SK-MEL-5 (cell line): ENCODE measurements at regions not wholly inside any gene's neighbourhood (a gene's known extent, or its start where the extent isn't known, plus 50 kb on each side); places are given as distances from the start of the nearest gene placed in this dataset.

Experiments used
- DNase-seq: peaks from one replicate; pipeline ENCODE4 v3.0.0-alpha.2; 2016; ENCODE audit warnings: low read depth, low spot score
- in situ Hi-C: cut with HindIII; loops from 2 replicates; pipeline ENCODE4 v1.10.0; 2016; ENCODE audit warnings: low sequenced_read_pairs, high pct_unique_total_duplicates, low pct_unique_long_range_greater_than_20kb

DNA sequence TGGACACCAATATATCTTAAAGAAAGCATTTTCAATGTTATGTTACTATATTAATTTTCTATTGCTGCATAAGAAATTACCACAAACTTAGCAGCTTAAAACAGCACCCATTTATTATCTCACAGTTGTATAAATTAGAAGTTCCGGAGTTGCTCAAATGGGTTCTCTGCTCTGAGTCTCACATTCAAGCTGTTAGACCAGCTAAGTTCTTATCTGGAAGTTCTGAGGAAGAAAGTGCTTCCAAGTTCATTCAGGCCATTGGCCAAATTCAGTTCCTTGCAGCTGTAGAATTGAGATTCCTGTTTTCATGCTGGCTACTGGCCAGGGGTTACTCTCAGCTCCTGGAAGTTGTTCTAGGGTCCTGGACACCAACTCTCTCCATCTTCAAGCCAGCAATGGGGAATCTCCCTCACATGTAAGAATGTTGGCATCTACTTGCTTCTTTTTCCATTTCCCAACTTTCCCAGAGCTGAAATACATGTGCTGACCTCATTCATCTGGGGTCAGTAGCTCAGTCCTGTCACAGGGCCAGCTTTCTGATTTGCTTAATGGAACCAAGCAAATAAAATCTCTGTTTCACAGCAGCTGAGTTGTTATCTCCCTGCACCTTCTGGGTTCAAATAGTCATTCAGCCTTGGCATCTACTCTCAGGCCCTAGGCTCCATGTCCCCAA, 99.6 kb upstream of the INTU start:
- no peak for DNase-seq
- in situ Hi-C loops, result no loop called here

DNA sequence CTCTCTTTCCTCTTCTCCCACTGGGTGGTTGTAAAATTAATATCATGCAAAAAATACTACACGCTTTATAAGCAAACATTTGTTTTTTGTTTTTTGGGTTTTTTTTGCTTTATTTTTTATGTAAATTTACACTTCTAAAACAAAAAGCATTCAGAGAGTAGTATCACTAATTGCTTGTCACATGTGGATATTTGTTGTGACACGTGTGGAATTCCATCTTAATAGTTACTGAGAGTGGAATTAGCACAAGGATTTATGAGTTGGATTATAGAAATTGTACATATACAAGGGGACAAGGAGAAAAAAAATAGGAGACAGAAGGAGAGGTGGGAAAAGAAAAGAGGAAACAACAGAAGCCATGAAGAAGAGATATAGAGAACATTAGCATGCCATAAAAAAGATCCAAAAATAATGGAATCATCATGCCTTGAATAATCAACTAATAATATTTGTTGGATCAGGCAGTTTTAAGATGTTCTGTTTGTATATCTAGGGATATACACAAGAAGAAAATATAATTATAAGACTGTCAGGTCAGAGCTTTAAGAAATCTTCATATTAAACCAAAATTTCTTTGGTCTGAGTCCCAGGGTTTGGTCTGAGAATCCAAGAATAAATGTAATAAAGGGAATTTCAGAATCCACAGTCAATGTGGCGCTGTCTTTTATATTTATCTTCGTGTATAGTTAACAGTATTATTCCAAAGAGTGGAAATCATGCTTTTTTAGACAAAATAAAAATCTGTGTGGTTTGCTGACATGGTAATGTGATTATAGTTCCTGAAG, 98.5 kb upstream of the INTU start:
- in situ Hi-C loops, result no loop called here
- DNase-seq, result no peak

DNA sequence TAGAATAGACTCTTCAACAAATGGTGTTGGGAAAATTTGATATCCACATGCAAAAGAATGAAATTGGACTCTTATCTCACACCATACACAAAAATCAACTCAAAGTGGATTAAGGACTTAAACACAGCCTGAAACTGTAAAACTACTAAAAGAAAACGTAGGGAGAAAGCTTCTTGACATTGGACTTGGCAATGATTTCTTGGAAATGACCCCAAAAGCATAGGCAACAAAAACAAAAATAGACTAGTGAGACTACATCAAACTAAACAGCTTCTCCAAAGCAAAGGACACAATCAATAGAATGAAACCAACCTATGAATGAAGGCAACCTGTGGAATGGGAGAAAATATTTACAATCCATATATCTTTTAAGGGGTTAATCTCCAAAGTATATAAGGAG, 94.7 kb upstream of the INTU start:
- in situ Hi-C loops, result no loop called here
- DNase-seq, result no peak

DNA sequence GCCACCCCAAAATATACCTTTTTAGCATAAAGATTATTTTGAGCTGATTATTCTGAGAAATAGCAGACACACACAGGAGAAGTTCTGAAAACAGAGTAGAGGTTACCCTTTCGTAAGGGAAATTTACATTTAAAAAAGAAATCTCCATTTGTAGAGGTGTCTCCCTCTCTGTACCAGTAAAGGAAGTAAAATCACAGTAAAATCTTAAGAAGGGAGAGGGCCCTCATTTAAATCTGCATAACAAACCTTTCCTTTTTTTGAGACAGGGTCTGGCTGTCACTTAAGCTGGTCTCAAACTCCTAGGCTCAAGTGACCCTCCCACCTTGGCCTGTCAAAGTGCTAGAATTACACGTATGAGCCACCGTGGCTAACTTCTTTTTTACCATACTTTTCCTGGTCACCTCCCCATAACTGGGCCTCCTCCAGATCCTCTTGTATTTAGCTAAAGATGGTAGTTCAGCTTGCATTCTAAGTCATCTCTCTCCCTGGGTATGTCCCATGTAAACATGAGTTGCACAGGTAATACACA, 92.2 kb upstream of the INTU start:
- DNase-seq, result no peak
- in situ Hi-C loops, result no loop called here

DNA sequence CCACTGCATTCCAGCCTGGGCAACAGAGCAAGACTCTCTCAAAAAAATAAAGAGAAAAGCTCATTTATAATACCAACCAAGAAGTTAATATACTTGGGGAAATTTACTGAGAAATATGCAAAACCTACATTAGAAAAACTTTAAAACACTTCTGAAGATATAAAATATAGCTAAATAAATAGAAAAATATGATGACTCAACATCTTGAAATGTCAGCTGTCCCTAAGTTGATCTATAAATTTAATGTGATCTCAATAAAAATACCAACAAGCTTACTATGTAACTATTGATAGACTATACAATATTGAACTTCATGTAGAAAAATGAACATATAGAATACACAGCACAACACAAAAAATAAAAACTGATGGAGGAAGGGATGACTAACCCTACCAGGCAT, 87.5 kb upstream of the INTU start:
- in situ Hi-C loops, result no loop called here

DNA sequence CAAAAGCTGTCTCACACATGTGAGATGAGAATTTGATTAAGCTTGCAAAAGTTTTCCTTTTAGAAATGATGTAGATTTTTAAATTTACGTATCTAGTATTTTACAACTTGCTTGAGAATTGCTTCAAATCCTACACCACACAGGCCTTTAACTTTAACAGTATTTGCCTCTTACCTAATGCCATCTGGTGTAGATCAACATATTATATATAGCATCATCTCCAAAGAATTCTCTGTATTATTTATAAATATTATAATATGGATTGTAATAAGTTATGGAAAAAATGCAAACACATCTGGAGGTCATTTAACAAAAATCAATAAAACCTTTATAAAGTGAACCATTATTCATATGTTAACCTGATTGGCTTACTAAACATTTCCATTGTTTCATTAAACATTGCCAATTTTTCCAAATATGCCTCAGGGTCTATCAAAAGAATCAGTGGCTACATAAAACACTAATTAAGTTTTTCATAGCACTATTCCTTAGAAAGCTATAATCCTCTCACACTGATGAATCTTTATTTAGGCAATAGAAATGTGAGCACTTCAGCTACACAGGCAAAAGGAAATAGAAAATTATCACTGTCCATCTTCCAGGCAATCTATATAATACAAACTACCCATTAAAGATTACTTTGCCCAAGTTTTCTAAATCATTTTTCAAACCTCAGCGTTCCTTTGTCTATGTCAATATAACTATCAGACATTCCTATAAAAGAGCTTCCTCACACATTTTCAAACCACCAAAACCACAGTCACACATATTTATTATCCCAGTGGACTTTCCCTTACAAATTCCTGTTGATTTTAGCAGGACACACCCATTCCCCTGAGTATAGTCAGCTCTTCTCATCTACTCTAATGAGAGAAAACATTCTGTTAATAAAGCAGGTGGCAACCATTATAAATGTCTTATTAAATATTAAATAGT, 83.5 kb upstream of the INTU start:
- DNase-seq, result no peak
- in situ Hi-C loops, result no loop called here

More for the DNA sequence above, 87.5 kb upstream of the INTU start:
- no peak for DNase-seq

DNA sequence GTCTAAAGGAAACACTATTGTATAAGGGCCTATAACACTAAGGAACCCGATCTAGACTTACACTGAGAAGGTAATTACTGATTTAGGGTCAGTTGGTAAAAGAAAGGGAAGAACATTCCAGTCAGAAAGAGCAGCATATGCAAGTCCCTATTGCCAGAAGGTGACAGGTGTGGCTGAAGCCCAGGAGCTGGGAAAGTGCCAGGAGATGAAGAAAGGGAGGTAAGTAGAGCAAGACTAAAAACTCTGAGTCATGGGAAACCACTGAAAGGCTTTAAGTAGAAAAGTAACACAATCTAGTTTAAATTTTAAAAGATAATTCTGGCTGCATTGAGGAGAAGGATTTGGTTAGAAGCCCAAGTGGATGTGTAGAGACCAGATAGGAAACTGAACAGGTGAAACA, 77.7 kb upstream of the INTU start:
- DNase-seq, result no peak
- in situ Hi-C loops, result no loop called here

DNA sequence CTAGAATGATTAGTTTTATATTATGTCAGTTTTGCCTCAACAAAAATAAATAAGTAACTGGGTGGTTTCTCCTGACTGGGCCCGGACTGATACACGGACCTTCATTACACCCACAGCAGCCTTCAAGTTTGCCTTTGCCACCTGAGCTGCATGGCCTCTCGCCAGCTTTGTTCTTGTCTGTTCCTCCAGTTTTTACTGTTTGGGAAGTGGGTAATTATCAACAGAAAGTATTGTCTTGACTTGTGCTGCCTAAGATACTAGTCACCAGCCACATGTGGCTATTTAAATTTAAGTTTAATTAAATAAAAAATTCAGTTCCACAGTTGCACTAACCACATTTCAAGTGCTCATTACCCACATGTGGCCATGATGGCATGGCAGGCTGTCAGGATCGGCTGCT, 74.7 kb upstream of the INTU start:
- no peak for DNase-seq
- in situ Hi-C loops, result no loop called here

DNA sequence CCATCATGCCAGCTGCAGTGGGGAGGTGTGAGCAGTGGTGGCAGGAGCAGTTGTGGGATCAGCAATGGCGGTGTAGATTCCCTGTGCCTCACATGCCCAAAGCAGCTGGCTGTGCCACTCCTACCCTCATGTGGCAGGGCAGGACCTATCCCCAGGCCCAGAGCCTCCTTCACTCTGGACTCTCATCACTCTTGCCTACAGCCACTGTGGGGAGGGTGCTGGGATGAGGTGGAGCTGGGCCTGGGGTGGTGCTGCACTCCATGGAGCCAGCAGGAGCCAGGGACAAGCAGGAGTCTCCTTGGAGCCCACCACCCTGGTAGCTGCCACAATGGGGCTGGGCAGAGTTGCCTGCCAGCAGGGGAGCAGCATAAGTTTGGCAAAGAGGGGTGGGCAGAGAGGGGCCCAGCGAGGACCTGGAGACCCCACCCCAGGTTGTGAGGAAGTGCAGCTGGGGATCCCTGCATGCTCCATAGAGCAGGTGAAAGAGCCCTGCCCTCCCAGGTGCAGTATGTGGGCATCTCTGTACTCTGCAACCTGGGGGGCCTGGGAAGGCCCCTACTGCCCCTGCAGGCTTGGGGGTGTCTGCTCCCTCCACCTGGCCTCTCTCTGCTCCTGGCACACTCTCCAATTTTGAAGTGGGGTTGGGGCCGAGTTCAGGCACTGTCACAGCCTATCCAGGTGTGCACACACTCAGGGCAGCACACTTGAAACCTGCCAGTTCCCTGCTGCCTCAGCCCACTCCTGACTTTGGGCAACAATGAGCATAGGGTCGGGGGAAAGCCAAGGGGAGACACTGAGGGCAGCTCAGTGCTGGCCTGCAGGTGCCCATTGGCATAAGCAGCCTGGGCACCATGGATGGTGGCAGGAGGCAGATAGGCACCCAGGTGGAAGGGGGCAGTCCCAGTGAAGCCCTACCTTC, 74.0 kb upstream of the INTU start:
- in situ Hi-C loops, result no loop called here
- no peak for DNase-seq

DNA sequence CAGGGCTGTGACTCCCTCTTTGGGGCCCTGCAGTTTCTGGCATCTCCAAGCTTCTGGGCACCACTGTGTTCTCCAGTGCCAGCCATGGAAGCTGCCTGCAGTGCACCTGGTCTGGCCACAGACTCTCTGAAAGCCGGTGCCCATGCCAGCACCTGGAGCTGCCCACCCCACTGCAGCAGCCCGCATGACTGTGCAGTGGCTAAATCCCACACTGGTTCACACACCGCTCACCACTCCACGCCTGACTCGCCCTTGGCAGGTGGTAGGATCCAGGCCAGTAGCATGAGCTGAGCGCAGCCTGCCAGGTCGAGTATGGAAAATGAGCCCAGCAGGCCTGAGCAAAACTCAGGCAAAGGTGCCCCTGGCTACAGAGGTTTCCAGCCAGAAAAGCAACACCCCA, 72.8 kb upstream of the INTU start:
- in situ Hi-C loops, result no loop called here
- no peak for DNase-seq

DNA sequence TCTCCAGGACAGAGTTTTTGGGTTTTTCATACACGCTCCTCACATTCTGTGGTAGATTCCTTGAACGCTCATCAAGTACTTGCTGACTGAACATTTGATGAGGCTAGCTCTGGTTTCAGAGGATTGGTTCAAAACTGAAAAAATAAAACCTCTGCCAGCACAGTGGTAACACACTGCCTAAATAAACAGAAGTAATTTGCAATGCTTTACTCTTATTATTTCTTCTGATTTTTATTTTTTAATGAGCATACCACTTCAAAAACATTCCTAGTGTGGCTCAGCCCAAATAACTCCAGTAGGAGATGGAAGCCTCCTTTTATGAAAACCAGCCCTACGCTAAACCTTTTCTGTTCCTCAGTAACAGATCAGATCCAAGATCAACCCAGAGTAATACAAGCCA, 72.0 kb upstream of the INTU start:
- DNase-seq, result no peak
- in situ Hi-C loops, result no loop called here

DNA sequence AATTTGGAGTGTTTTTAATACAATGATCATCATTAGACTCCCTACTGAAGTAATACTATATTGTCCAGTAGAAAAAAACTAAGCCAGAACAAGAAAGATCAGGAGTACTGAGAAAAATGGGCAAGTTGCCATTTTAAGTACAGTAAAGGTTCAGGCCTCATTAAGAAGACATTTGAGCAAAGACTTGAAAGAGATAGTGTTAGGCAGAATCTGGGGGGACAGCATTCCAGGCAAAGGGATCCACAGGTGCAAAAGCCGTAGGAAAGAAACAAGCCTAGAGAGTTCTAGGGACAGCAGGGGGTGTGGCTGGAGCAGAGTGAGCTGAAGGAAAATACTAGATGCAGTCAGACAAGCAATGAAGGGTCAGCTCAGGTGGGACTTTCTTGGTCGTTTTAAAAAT, 58.1 kb upstream of the INTU start:
- DNase-seq, result no peak
- in situ Hi-C loops, result no loop called here

DNA sequence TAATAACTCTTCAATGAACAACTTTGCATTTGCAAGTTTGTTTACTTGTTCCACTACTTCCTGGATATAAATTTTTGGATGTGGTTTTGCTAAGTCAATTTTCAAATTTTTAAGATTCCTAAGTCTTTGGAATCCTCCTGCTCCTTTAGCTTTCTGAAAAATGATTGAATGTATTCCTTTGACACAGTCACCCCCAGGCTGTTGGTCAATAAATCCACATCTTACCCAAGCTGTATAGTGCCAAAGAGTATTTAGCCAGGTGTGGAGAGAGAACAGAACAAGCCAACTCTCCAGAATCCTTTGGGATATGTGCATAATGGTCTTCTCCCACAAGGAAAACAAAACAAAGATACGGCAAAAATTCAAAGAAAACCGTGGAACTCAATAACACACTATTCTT, 56.9 kb upstream of the INTU start:
- in situ Hi-C loops, result no loop called here
- no peak for DNase-seq

DNA sequence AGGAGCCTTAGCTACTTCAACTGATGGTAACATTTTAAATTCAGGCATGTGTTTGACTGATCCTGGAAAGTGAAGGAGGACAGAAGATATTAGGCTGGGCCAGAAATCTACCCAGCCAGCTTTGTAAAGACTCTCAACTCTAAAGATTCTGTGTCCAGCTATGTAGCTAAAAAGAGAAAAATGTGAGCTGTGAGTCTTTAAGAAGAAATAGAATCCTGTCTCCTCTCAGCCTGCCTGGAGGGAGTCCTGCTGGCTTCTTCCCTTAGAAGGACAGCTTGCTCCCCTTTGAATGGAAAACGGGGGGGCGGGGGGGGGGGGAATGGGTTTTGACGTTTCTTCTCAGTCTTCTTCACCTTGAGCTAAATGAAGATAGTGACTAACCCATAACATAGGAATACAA, 54.3 kb upstream of the INTU start:
- no peak for DNase-seq
- in situ Hi-C loops, result no loop called here

DNA sequence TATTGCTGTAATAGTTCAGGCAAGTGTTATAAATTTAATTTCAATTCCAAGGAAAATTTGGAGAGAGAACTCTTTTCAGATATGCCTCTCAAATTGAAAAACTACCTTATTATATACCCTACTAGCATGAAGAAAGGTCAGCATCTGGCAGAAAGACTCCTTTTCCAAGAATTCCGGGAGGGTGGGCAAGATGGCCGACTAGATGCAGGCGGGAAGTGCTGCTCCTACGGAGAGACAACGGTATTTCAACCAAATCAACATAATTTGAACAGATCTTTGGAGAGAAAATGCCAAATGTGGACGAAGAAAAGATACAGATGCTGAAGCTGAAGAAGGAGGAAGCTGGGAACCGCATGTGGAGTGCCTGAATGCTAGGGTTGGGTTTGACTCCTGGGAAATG, 53.8 kb upstream of the INTU start:
- in situ Hi-C loops, result no loop called here

DNA sequence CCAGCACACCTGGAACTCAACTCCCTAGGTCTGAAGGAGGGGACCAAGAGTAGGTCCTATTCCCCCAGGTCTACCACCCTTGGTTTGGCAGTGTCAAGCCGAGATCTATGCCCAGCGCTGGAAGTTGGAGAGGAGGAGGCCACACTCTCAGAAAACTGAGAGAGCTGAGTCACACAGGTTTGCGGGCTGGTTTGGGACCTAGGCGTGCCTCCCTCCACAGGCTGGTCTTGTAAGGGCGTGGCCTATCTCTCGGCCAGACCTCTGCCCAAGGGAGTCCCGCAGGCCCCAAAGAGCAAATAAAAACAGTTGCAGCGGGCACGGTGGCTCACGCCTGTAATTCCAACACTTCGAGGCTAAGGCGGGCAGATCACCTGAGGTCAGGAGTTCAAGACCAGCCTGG, 52.9 kb upstream of the INTU start:
- DNase-seq, result no peak
- in situ Hi-C loops, result no loop called here

More for the DNA sequence above, 53.8 kb upstream of the INTU start:
- DNase-seq, result no peak

DNA sequence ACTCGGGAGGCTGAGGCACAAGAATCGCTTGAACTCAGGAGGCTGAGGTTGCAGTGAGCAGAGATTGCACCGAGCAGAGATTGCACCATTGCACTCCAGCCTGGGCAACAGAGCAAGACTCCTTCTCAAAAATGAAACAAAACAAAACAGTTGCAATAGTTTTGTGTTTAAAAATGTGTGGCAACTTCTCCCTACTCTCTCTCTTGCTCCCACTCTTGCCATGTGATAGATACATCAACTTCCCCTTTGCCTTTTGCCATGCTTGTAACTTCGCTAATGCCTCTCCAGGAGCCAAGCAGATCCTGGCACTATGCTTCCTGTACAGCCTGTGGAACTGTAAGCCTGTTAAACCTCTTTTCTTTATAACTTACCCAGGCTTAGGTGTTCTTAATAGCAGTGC, 52.5 kb upstream of the INTU start:
- no peak for DNase-seq
- in situ Hi-C loops, result no loop called here
